ENCODE measurements at regions not wholly inside any gene's neighbourhood (a gene's known extent, or its start where the extent isn't known, plus 50 kb on each side); places are given as distances from the start of the nearest gene placed in this dataset.

GRCh38 chr6:168793649-168794048 is 352.7 kb downstream of the SMOC2 start:
- TF ChIP-seq POLR2A (IDR thresholded peaks at IDR 0.05), result no peak
- no peak for TF ChIP-seq CTCF (IDR thresholded peaks at IDR 0.05)

All from gastroesophageal sphincter (tissue), 3 donors.